Mucosa of rectum (tissue), 2 donors: ENCODE measurements at regions not wholly inside any gene's neighbourhood (a gene's known extent, or its start where the extent isn't known, plus 50 kb on each side); places are given as distances from the start of the nearest gene placed in this dataset.
"Not testable (repeated sequence)": the region's sequence is repeated elsewhere in the genome, so short reads cannot be mapped to it uniquely, and the experiment has no call there.

Source experiments
- H3K27ac ChIP-seq, 2 donors: one replicate each; pipeline ENCODE4 v1.7.0; 2013; ENCODE audit warnings: inconsistent platforms in 2 of 2, low read depth in 2 of 2, low read length in 2 of 2
- H3K27me3 ChIP-seq, 2 donors: one replicate each; pipeline ENCODE4 v1.7.0; 2013; ENCODE audit warnings: low read length in 2 of 2; ENCODE audit not compliant: control insufficient read depth in 2 of 2, insufficient read depth in 2 of 2
- H3K36me3 ChIP-seq, 2 donors: one replicate each; pipeline ENCODE4 v1.7.0; 2013; ENCODE audit warnings: low read length in 2 of 2; ENCODE audit not compliant: control insufficient read depth in 2 of 2, insufficient read depth in 2 of 2
- H3K4me1 ChIP-seq, 2 donors: one replicate each; pipeline ENCODE4 v1.7.0; 2013; ENCODE audit warnings: low read length in 2 of 2, mild to moderate bottlenecking in 1 of 2; ENCODE audit not compliant: control insufficient read depth in 2 of 2, insufficient read depth in 2 of 2
- H3K4me3 ChIP-seq, 2 donors: one replicate each; pipeline ENCODE4 v1.7.0; 2013; ENCODE audit warnings: low read length in 2 of 2
- H3K9ac ChIP-seq, 2 donors: one replicate each; pipeline ENCODE4 v1.7.0; 2013; ENCODE audit warnings: low read length in 2 of 2, low read depth in 1 of 2, mild to moderate bottlenecking in 1 of 2
- H3K9me3 ChIP-seq, 2 donors: one replicate each; pipeline ENCODE4 v1.7.0; 2013; ENCODE audit warnings: low read length in 2 of 2; ENCODE audit not compliant: control insufficient read depth in 2 of 2
- donor health status: healthy.
- donor health status: Normal muscosa, but diverticular disease.

DNA sequence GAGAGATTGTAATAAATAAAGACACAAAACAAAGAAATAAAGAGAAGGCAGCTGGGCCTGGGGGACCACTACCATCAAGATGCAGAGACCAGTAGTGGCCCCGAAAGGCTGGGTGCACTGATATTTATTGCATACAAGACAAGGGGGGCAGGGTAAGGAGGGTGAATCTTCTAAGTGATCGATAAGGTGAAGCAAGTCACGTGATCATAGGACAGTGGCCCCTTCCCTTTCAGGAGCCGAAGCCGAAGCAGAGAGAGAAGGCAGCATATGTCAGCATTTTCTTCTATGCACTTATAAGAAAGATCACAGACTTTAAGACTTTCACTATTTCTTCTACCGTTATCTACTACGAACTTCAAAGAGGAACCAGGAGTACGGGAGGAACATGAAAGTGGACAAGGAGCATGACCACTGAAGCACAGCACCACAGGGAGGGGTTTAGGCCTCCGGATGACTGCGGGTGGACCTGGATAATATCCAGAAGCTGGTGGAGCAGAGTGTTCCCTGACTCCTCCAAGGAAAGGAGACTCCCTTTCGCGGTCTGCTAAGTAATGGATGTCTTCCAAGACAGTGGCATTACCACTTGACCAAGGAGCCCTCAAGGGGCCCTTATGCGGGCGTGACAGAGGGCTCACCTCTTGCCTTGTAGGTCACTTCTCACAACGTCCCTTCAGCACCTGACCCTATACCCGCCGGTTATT, 126.4 kb downstream of the RBM46 start:
- H3K4me1 ChIP-seq, H3K36me3 ChIP-seq, H3K4me3 ChIP-seq, H3K27me3 ChIP-seq, H3K9ac ChIP-seq, H3K9me3 ChIP-seq, H3K27ac ChIP-seq: not testable (repeated sequence)

DNA sequence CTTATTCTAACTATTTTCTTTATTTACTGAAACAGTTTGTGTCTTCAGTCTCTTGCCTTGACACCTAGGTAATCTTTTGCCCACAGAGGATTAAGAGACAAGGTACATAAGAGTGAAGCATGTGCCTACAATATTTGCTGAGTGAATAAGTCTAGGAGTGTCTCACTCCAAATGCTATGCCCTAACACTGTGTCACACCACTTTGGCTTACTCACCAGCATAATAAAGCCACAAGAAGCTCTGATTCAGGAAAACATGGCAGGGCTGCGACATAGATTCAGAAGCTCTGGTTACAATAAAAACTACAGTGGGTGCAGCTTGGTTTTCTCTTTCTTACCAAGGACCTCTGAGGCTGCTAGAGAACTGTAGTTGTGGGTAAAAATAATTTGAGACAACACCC, 127.1 kb downstream of the RBM46 start:
- no peak overlapping the region for H3K27ac ChIP-seq
- H3K4me1 ChIP-seq = no peaks in the 10 kb centered on the region
- no peaks in the 10 kb centered on the region for H3K36me3 ChIP-seq
- no peaks in the 10 kb centered on the region for H3K9me3 ChIP-seq
- H3K27me3 ChIP-seq = no peaks in the 10 kb centered on the region
- no peak overlapping the region for H3K4me3 ChIP-seq
- no peak overlapping the region for H3K9ac ChIP-seq

DNA sequence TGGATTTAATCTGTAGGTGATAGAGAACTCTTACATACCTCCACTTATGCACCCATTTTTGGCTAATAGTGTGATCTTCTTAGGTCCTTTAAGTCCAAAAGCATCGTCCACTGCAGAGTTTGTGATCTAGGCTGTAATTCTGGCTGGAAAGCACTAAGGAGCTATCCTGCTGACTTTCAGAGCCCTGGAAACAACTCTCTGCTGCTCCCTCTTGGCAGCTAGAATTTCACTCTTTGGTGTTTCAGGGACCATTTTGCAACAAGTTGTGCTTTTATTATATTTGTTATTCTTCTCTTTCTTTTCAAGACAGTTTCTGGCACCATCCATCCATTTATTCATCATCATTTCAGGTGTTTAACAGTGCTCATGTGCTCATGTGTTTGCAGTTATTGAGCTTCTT, 130.0 kb downstream of the RBM46 start:
- no peak overlapping the region for H3K4me3 ChIP-seq
- H3K4me1 ChIP-seq = no peaks in the 10 kb centered on the region
- no peaks in the 10 kb centered on the region for H3K36me3 ChIP-seq
- no peak overlapping the region for H3K27ac ChIP-seq
- H3K9me3 ChIP-seq = no peaks in the 10 kb centered on the region
- H3K27me3 ChIP-seq = no peaks in the 10 kb centered on the region
- H3K9ac ChIP-seq = no peak overlapping the region

DNA sequence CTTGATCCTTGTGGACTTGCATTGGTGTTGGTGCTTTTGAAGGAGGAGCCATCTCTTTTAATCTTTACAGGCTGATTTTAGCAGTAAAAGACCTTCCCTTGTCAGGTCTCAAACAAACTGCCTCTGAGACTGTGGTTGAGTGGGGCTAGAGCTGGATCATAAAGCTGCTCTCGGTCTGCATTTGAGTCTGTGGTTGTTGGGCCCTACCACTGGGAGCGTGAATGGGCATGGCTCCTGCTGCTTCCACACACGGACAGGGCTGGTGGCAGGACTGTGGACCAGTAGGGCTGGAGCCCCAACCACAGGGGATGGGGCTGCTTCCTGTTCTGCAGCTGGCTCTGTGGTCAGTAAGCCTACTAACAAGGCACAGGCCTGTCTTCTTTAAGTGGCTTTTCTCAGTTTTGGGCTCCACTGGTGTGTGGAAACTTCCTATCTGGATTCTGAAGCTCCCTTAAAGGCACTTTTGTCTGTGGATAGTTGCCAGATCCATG, 130.6 kb downstream of the RBM46 start:
- Histone ChIP-seq H3K27ac (no peak overlapping the region), H3K27me3 (no peaks in the 10 kb centered on the region), H3K9ac (no peak overlapping the region)

DNA sequence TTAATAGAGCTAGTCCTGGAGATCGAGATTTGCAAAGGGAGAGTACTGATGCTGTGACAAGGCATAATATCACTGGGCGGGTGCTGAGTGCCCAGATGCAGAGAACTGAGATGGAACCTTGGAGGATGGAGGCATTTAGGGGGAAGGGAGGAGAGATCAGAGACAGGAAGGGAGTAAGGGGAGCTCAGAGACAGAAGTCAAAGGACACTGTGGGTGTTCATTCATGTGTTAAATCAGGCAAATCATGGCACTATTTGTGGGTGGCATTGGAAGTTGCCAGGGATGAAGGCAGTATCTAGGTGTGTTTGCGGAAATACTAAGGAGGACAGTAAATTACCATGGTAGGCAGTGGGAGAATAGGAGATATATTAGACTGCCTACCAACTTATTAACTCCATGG, 135.0 kb downstream of the RBM46 start:
- H3K9me3 ChIP-seq = no peaks in the 10 kb centered on the region
- no peak overlapping the region for H3K27ac ChIP-seq
- H3K4me3 ChIP-seq = no peak overlapping the region
- no peaks in the 10 kb centered on the region for H3K27me3 ChIP-seq
- H3K4me1 ChIP-seq = no peaks in the 10 kb centered on the region
- no peak overlapping the region for H3K9ac ChIP-seq
- no peaks in the 10 kb centered on the region for H3K36me3 ChIP-seq

More for the DNA sequence above, 130.6 kb downstream of the RBM46 start:
- no peaks in the 10 kb centered on the region for H3K4me1 ChIP-seq
- no peak overlapping the region for H3K4me3 ChIP-seq
- H3K9me3 ChIP-seq = no peaks in the 10 kb centered on the region
- H3K36me3 ChIP-seq = no peaks in the 10 kb centered on the region

DNA sequence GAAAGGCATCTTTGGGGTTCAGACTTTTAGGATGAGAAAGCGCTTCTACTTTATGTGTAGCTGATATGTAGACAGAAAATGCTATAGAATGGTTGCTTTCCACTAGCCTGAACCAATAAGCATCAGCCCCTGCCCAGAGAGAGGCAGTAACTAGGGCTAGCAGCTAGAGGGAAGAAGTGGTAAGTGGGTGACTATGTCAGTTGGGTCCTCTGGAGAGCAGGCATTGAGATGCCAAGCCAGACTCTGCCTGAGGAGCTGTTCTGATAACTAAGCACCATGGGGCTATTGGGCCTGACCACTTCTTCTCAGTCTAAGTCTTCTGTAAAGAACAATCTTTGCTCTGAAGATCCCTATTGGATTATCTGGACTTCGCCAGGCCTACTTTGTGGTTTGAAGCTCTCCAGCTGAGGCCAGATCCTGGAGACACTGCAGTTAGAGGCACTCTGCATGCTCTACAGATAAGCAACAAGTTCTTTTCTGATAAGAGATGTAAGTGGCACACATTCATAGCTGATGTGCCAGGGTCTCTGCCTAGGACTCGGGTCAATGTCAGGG, 146.1 kb downstream of the RBM46 start:
- no peak overlapping the region for H3K4me3 ChIP-seq
- H3K9ac ChIP-seq = no peak overlapping the region
- H3K9me3 ChIP-seq = no peaks in the 10 kb centered on the region
- H3K27ac ChIP-seq = no peak overlapping the region
- no peaks in the 10 kb centered on the region for H3K4me1 ChIP-seq
- no peaks in the 10 kb centered on the region for H3K27me3 ChIP-seq
- H3K36me3 ChIP-seq = no peaks in the 10 kb centered on the region

DNA sequence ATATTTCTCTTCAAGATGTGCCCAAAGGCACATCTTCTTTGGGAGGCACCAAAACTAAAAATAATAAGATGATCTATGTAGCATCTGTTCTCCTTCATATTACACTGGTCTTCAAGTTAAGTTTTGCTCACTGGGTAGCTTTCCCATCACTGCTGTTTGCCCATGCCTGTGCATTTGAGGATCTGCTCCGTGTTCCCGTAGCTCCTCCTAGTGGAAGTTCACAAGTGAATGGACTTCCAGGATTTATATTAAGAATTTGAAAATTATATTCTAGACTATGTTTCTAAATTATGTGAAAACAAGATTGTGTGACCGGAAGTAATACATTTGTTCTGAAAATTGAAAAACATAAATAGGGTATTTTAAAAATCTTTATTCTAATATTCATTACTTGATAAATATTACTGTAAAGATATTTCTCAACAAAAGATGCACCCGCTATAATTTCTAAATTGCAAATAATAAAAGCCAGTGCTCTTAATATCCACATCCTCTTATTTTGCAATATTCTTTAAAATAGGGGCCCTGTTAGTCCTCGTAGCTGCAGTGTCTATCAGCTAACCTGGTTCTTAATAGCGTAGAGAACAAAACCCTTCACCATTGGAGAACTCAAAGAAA, 147.7 kb downstream of the RBM46 start:
- Histone ChIP-seq H3K27ac (no peak overlapping the region), H3K4me3 (no peak overlapping the region), H3K36me3 (no peaks in the 10 kb centered on the region), H3K4me1 (no peaks in the 10 kb centered on the region), H3K9me3 (no peaks in the 10 kb centered on the region), H3K9ac (no peak overlapping the region), H3K27me3 (no peaks in the 10 kb centered on the region)

DNA sequence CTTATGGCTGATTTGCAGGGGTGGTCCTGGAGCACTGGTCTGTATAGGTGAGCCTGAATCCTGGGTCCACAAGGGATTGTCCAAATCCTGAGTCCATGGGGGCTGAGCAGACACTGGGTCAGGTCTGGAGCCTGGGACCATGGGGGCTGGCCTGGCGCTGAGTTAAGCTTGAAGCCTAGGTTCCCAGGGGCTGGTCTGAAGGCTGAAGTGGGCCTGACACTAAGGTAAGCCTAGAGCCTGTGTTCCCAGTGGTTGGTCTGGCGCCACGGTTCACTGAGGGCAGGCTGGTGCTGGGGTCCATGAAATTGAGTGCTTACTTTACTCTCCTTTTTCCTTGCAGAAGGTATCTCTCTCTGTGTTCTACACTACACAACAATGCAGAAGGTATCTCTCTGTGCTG, 155.8 kb downstream of the RBM46 start:
- Histone ChIP-seq H3K9ac (no peak overlapping the region), H3K4me1 (no peaks in the 10 kb centered on the region), H3K27ac (no peak overlapping the region), H3K4me3 (no peak overlapping the region), H3K27me3 (no peaks in the 10 kb centered on the region), H3K9me3 (no peaks in the 10 kb centered on the region), H3K36me3 (no peaks in the 10 kb centered on the region)

DNA sequence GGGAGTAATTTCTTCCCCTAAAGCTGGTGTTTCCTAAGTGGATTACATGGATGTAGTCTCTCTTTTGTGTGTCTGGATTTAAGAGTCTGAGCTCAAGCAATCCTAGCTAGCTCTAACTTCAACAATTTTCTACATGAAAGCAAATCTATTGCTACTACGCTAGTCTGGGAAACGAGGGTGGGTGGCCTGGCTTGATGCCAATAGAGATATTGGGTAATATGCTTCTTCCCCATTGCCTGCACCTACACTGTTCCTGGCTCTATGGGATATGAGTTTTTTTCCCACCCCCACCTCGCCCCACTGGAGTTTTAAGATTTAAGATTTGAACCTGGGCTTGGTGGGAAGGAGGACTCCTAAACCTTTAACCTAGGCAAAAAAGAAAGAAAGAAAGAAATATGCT, 158.8 kb downstream of the RBM46 start:
- Histone ChIP-seq H3K27me3 (no peaks in the 10 kb centered on the region), H3K27ac (no peak overlapping the region), H3K4me1 (no peaks in the 10 kb centered on the region), H3K9me3 (no peaks in the 10 kb centered on the region), H3K4me3 (no peak overlapping the region), H3K36me3 (no peaks in the 10 kb centered on the region), H3K9ac (no peak overlapping the region)

DNA sequence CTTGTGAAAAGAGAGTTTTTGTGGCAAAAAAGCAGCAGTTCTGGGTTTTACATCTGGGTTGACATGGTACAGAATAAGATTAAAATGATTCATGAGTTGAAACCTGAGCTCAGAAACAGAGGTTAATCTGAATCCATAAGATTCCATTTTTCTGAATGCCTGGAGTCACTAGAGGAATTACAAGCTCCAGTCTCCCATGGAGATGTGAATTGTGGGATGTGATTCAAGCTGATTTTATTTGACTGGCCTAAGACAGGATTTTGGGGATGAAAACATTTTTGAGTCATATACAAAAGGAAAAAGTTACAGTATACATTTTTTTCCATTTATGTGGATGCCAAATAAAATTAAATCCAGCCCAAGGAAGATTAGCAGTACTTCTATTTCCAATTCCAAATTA, 161.1 kb downstream of the RBM46 start:
- Histone ChIP-seq H3K9me3 (no peaks in the 10 kb centered on the region), H3K4me3 (no peak overlapping the region), H3K9ac (no peak overlapping the region), H3K4me1 (no peaks in the 10 kb centered on the region), H3K27ac (no peak overlapping the region), H3K36me3 (no peaks in the 10 kb centered on the region), H3K27me3 (no peaks in the 10 kb centered on the region)
